ENCODE measurements at regions not wholly inside any gene's neighbourhood (a gene's known extent, or its start where the extent isn't known, plus 50 kb on each side); places are given as distances from the start of the nearest gene placed in this dataset.

DNA sequence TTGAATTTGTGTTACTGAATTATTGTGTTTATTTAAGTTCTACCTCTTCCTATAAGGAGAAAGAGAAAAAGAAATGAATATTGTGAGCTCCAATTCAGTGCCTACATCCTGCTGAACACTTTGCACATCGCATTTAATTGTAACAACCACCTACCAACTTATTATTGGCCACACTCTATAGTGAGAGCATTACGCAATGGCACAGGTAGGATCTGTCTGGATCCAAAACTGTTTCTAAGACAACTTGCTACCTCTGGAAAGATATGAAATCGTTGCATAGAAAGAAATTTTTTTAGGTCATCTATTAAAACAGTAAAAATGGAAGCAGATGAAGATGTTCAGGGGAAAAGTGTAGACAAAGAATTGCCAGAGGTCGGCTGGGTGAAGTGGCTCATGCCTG lies 227.2 kb upstream of the SNX2 start:
- no peaks in the 10 kb centered on the region for H3K36me3 ChIP-seq
- no peaks in the 10 kb centered on the region for H3K27me3 ChIP-seq
- H3K4me1 ChIP-seq, result no peaks in the 10 kb centered on the region
- ATAC-seq (no peak), DNase-seq (no peak)
- intact Hi-C loops (cut with DNase I), result no loop called here
- TF ChIP-seq, protein P1, sequence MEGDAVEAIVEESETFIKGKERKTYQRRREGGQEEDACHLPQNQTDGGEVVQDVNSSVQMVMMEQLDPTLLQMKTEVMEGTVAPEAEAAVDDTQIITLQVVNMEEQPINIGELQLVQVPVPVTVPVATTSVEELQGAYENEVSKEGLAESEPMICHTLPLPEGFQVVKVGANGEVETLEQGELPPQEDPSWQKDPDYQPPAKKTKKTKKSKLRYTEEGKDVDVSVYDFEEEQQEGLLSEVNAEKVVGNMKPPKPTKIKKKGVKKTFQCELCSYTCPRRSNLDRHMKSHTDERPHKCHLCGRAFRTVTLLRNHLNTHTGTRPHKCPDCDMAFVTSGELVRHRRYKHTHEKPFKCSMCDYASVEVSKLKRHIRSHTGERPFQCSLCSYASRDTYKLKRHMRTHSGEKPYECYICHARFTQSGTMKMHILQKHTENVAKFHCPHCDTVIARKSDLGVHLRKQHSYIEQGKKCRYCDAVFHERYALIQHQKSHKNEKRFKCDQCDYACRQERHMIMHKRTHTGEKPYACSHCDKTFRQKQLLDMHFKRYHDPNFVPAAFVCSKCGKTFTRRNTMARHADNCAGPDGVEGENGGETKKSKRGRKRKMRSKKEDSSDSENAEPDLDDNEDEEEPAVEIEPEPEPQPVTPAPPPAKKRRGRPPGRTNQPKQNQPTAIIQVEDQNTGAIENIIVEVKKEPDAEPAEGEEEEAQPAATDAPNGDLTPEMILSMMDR (IDR thresholded peaks at IDR 0.05), result no peak
- no peaks in the 10 kb centered on the region for H3K9me3 ChIP-seq
- no peak overlapping the region for H3K4me3 ChIP-seq
- no peak overlapping the region for H3K27ac ChIP-seq

DNA sequence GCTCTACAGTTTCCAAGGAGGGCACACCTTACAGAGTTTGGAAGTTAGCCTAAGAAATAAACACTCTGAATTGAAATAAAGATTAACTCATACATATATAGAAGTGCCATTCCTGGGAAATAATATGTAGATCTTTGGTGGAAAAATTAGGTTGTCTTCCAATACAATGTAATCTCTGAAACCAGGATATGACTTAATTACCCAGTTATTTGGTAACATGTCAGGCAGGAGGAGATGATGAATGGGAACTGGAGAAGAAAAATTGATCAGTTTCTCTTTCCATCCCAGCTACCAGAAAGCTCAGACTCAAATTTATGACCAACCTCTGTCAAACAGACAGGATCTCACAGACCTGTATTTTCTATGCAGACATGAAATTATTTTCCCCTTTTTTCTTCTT lies 215.2 kb upstream of the SNX2 start:
- H3K9me3 ChIP-seq, result no peaks in the 10 kb centered on the region
- H3K4me1 ChIP-seq, result no peaks in the 10 kb centered on the region
- intact Hi-C loops (cut with DNase I), result no loop called here
- no peaks in the 10 kb centered on the region for H3K27me3 ChIP-seq
- DNase-seq (no peak), ATAC-seq (no peak)
- no peak overlapping the region for H3K27ac ChIP-seq
- H3K36me3 ChIP-seq, result no peaks in the 10 kb centered on the region
- TF ChIP-seq, protein P1 (IDR thresholded peaks at IDR 0.05), result no peak
- H3K4me3 ChIP-seq, result no peak overlapping the region

DNA sequence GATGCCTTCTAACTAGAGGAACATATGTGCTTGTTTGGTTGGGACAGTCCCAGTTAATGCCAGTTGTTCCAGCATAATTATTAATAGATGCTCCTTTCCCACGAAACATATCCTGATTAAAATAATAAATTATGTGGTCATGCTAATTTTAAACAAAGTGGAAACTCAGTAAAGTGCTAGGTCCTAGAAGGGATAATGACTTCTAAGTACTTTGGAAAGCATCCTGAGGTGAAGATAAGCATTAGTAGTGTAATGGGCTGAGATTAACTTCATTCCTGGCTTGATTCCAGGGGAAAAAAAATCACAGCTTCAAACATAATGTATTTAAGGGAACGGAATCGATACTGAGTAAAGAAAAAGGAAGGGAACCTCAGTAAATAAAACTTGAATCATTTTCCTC lies 213.7 kb upstream of the SNX2 start:
- no peaks in the 10 kb centered on the region for H3K4me1 ChIP-seq
- H3K27me3 ChIP-seq, result no peaks in the 10 kb centered on the region
- TF ChIP-seq, protein P1 (IDR thresholded peaks at IDR 0.05), result no peak
- intact Hi-C loops (cut with DNase I), result no loop called here
- no peaks in the 10 kb centered on the region for H3K9me3 ChIP-seq
- H3K36me3 ChIP-seq, result no peaks in the 10 kb centered on the region
- no peak for DNase-seq
- no peak for ATAC-seq
- no peak overlapping the region for H3K27ac ChIP-seq
- H3K4me3 ChIP-seq, result no peak overlapping the region

DNA sequence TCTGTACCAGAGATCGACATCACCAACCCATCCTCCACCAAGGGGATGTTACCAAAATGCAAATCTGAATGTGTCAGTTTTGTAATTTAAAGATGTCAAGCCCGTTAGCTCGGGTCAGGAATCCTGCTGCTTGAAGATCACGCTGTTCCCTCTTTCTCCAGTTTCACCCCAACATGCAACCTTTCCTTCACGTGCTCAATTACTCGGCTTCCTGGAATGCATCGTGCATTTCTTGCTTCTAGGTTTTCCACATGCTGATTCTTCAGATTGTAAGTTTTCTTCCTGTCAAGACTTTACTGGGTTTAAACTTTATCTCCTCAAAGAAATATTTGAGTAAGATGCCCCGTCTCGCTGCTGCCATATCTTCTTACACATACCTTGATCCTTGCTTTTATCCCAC lies 209.5 kb upstream of the SNX2 start:
- no peaks in the 10 kb centered on the region for H3K27me3 ChIP-seq
- H3K4me3 ChIP-seq, result no peak overlapping the region
- H3K4me1 ChIP-seq, result no peaks in the 10 kb centered on the region
- no peaks in the 10 kb centered on the region for H3K36me3 ChIP-seq
- DNase-seq (no peak), ATAC-seq (no peak)
- TF ChIP-seq, protein P1 (IDR thresholded peaks at IDR 0.05), result no peak
- no peaks in the 10 kb centered on the region for H3K9me3 ChIP-seq
- intact Hi-C loops (cut with DNase I), result no loop called here
- no peak overlapping the region for H3K27ac ChIP-seq

DNA sequence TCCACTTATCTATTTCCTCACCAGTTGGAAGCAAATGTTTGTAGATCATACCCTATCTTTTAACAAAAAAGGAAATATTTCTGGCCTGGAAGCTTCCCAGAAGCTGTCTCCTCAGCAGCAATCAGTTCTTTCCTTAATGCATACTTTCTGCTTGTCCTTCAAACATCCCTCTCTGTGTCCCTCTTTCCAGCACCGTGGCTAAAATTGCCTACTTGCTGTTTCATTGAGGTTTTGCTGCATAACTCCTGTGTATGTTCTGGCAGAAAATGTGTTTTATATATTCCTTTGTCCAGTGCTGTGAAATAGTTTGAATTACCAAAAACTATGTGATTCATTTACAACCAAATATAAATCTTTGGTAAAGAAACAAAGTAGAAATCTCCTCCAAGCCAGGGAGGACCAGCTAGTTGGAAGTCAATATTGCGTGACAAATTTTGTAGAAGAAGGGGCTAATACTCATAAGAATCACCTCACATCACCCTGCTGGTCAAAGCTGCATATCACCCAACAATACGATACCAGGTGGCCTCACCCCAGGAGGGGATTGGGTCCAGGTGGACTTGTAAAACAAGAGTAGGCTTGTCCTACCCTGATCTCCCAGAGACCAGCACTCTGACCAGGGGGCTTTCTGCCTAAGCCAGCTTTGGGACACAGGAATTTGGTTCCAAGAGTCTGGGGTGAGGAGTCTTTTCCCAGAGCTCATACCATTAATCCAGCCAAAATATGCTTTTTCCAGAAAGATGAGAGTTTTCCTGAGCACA lies 198.4 kb upstream of the SNX2 start:
- Histone ChIP-seq H3K27ac (no peak overlapping the region), H3K4me1 (no peaks in the 10 kb centered on the region), H3K27me3 (no peaks in the 10 kb centered on the region), H3K9me3 (no peaks in the 10 kb centered on the region), H3K4me3 (no peak overlapping the region), H3K36me3 (no peaks in the 10 kb centered on the region)
- DNase-seq, result no peak
- intact Hi-C loops (cut with DNase I), result no loop called here
- TF ChIP-seq, protein P1 (IDR thresholded peaks at IDR 0.05), result no peak
- no peak for ATAC-seq

DNA sequence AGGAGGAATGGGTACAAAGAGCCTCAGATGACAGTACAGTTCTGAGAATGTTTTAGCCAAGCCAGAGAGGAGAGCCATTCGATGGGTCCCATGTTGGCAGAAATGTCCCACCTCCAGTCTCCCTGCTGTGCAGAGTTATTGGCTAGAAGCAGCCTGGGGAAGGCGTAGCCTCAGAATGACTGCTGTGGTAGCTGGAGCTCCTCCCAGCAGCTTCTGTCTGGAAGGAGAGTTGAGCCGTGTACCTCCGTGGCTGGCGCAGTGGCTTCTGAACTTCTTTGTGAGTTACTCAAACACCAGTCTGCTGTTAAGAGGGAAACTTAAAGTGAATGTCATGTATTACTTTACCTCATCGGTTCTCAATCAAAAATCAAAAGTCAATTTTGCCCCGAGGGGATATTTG lies 193.3 kb upstream of the SNX2 start:
- ATAC-seq (no peak), DNase-seq (no peak)
- no peaks in the 10 kb centered on the region for H3K9me3 ChIP-seq
- H3K27me3 ChIP-seq, result no peaks in the 10 kb centered on the region
- intact Hi-C loops (cut with DNase I), result no loop called here
- H3K27ac ChIP-seq, result no peak overlapping the region
- H3K4me1 ChIP-seq, result no peaks in the 10 kb centered on the region
- no peak overlapping the region for H3K4me3 ChIP-seq
- no peaks in the 10 kb centered on the region for H3K36me3 ChIP-seq
- TF ChIP-seq, protein P1 (IDR thresholded peaks at IDR 0.05), result no peak

Data from upper lobe of right lung (tissue), 1 donor.